ENCODE measurements at regions not wholly inside any gene's neighbourhood (a gene's known extent, or its start where the extent isn't known, plus 50 kb on each side); places are given as distances from the start of the nearest gene placed in this dataset.

GRCh38 chr2:57981083-57981768, 65.4 kb upstream of the VRK2 start:
- Histone ChIP-seq H3K27me3 (ENCODE audit: control insufficient read depth, insufficient read depth, low read length) (no peaks in the 10 kb centered on the region), H3K4me2 (ENCODE audit: low read length) (no peak overlapping the region), H3K9ac (no peak overlapping the region), H2AFZ (no peak overlapping the region), H3K27ac (no peak overlapping the region), H3K79me2 (no peaks in the 10 kb centered on the region), H3K4me1 (no peaks in the 10 kb centered on the region), H3K9me3 (ENCODE audit: control insufficient read depth, low read length) (no peaks in the 10 kb centered on the region), H3K36me3 (ENCODE audit: control insufficient read depth, insufficient read depth, low read length) (no peaks in the 10 kb centered on the region), H3K4me3 (ENCODE audit: low read depth, low read length) (no peak overlapping the region)
- no peak for TF ChIP-seq CTCF (IDR thresholded peaks at IDR 0.05)

- H3K4me1 ChIP-seq = no peaks in the 10 kb centered on the region
- no peaks in the 10 kb centered on the region for H3K27me3 ChIP-seq (ENCODE audit: control insufficient read depth, insufficient read depth, low read length)
- no peak for TF ChIP-seq CTCF (IDR thresholded peaks at IDR 0.05)
- H3K27ac ChIP-seq = no peak overlapping the region
- H3K9ac ChIP-seq = no peak overlapping the region
- H3K36me3 ChIP-seq (ENCODE audit: control insufficient read depth, insufficient read depth, low read length) = no peaks in the 10 kb centered on the region
- no peak overlapping the region for H2AFZ ChIP-seq
- H3K4me2 ChIP-seq (ENCODE audit: low read length) = no peak overlapping the region
- no peaks in the 10 kb centered on the region for H3K79me2 ChIP-seq
- no peaks in the 10 kb centered on the region for H3K9me3 ChIP-seq (ENCODE audit: control insufficient read depth, low read length)
- H3K4me3 ChIP-seq (ENCODE audit: low read depth, low read length) = no peak overlapping the region
Measured at GRCh38 chr2:57987835-57988573, 58.6 kb upstream of the VRK2 start.

- Histone ChIP-seq H3K4me2 (ENCODE audit: low read length) (no peak overlapping the region), H3K9ac (no peak overlapping the region), H3K9me3 (ENCODE audit: control insufficient read depth, low read length) (no peaks in the 10 kb centered on the region), H3K79me2 (no peaks in the 10 kb centered on the region), H3K36me3 (ENCODE audit: control insufficient read depth, insufficient read depth, low read length) (no peaks in the 10 kb centered on the region), H3K4me1 (no peaks in the 10 kb centered on the region), H3K27ac (no peak overlapping the region), H2AFZ (no peak overlapping the region), H3K4me3 (ENCODE audit: low read depth, low read length) (no peak overlapping the region), H3K27me3 (ENCODE audit: control insufficient read depth, insufficient read depth, low read length) (no peaks in the 10 kb centered on the region)
- no peak for TF ChIP-seq CTCF (IDR thresholded peaks at IDR 0.05)
Measured at GRCh38 chr2:57990118-57990725, 56.4 kb upstream of the VRK2 start.

Data from parathyroid adenoma (tissue), 2 donors.